HepG2 (cell line): ENCODE measurements at regions not wholly inside any gene's neighbourhood (a gene's known extent, or its start where the extent isn't known, plus 50 kb on each side); places are given as distances from the start of the nearest gene placed in this dataset.

ENCODE experiments used
- ATAC-seq: fragments of 200-7000 bp; cut with Tn5 transposase; 3 replicates; pipeline ENCODE4 v1.9.1; 2020; ENCODE audit warnings: mild to moderate bottlenecking, moderate library complexity
- BruUV-seq: library from RNA; stranded (reverse); fragments of 400-500 nt; replicated peaks from 2 replicates; lab custom pipeline; 2021; lab: Mats Ljungman, UMichigan
- CTCF ChIA-PET: fragments of 300-600 bp; formaldehyde crosslinking; extraction: SDS; loops from one replicate; lab custom pipeline; 2021; ENCODE audit warnings: low total read pairs, inconsistent platforms, low intra/inter-chr PET ratio; lab: Yijun Ruan, JAX
- POLR2A ChIA-PET: fragments of 350-600 bp; sonication (Branson Sonifier 250); formaldehyde crosslinking; loops from one replicate; lab custom pipeline; 2020; ENCODE audit warnings: antibody characterized with exemption, inconsistent platforms; lab: Yijun Ruan, JAX
- DNase-seq: peaks from one replicate; pipeline ENCODE4 v3.0.0-alpha.2; 2015; ENCODE audit warnings: low spot score
- FAIRE-seq: peaks from 3 replicates; lab custom pipeline; 2011; peaks lifted over from hg19 to GRCh38; lab: Jason Lieb, UNC
- H2AFZ ChIP-seq: one replicate; pipeline ENCODE4 v1.6.1; 2011; ENCODE audit warnings: low read length, inconsistent platforms
- H3K27ac ChIP-seq: fragments of 300-600 bp; 3 replicates; pipeline ENCODE4 v1.8.0; 2011; ENCODE audit warnings: mixed run types, mild to moderate bottlenecking, mixed read lengths, low read length, inconsistent platforms; ENCODE audit not compliant: insufficient read depth; ENCODE audit errors: extremely low read length
- H3K27me3 ChIP-seq, 2 experiments: fragments of 200-600 bp in 1 of 2; 2 replicates in 1 of 2; 3 replicates in 1 of 2; pipeline versions ENCODE4 v1.6.0 to v1.8.0; 2011; ENCODE audit warnings: low read length in 2 of 2, mild to moderate bottlenecking in 2 of 2, moderate library complexity in 2 of 2, inconsistent platforms in 1 of 2; ENCODE audit not compliant: insufficient read depth in 2 of 2, control insufficient read depth in 1 of 2
- H3K36me3 ChIP-seq, 2 experiments: fragments of 200-600 bp in 1 of 2; replicated peaks in 1 of 2; 2 replicates in 1 of 2; 3 replicates in 1 of 2; pipeline versions ENCODE4 v1.5.1 to v1.8.0; 2011; ENCODE audit warnings: low read length in 2 of 2, inconsistent platforms in 1 of 2; ENCODE audit not compliant: insufficient read depth in 2 of 2, control insufficient read depth in 1 of 2
- H3K4me1 ChIP-seq: 2 replicates; pipeline ENCODE4 v1.5.1; 2012; ENCODE audit warnings: low read length, inconsistent platforms; ENCODE audit not compliant: insufficient read depth
- H3K4me2 ChIP-seq: 2 replicates; pipeline ENCODE4 v1.6.0; 2011; ENCODE audit warnings: low read depth, low read length, inconsistent platforms
- H3K4me3 ChIP-seq, 3 experiments: fragments of 200-600 bp in 1 of 3; sonication (generic), shearing (Covaris generic) in 1 of 3; replicated peaks in 1 of 3; 2 replicates each; pipeline ENCODE4 v1.5.1; 2011 to 2016; ENCODE audit warnings: low read length in 3 of 3, inconsistent platforms in 2 of 3, low read depth in 2 of 3, mild to moderate bottlenecking in 2 of 3, control low read depth in 1 of 3, mixed read lengths in 1 of 3; ENCODE audit not compliant: insufficient read depth in 1 of 3
- H3K79me2 ChIP-seq: one replicate; pipeline ENCODE4 v1.6.1; 2011; ENCODE audit warnings: low read length, inconsistent platforms; ENCODE audit not compliant: insufficient read depth
- H3K9ac ChIP-seq: 2 replicates; pipeline ENCODE4 v1.6.0; 2011; ENCODE audit warnings: mild to moderate bottlenecking, low read depth, low read length, inconsistent platforms; ENCODE audit not compliant: insufficient read depth
- H3K9me3 ChIP-seq: 2 replicates; pipeline ENCODE4 v1.5.1; 2012; ENCODE audit warnings: mild to moderate bottlenecking, low read length
- H4K20me1 ChIP-seq: 2 replicates; pipeline ENCODE4 v1.6.0; 2011; ENCODE audit warnings: inconsistent platforms, mild to moderate bottlenecking, low read length, moderate library complexity; ENCODE audit not compliant: insufficient read depth
- ATF7 ChIP-seq, 2 experiments: fragments of 450-650 bp in 1 of 2; sonication (generic) in 1 of 2; formaldehyde crosslinking in 1 of 2; IDR thresholded peaks; 2 replicates each; pipeline versions ENCODE4 v1.4.0 to v1.6.1; 2016 to 2020; ENCODE audit warnings: antibody characterized with exemption in 1 of 2, mild to moderate bottlenecking in 1 of 2, missing genetic modification reagents in 1 of 2
- GABPA ChIP-seq, 2 experiments: IDR thresholded peaks; 2 replicates each; pipeline ENCODE4 v1.6.1; 2011 to 2016; ENCODE audit warnings: low read depth in 2 of 2, low read length in 1 of 2, missing biosample characterization in 1 of 2, missing genetic modification characterization in 1 of 2
- NFKBIZ ChIP-seq: IDR thresholded peaks from 2 replicates; pipeline ENCODE4 v1.6.1; 2018; ENCODE audit warnings: missing genetic modification reagents, missing compliant biosample characterization
- TBX3 ChIP-seq: fragments of 450-650 bp; IDR thresholded peaks from 2 replicates; pipeline ENCODE4 v1.6.1; 2017; ENCODE audit warnings: antibody characterized with exemption, mild to moderate bottlenecking, inconsistent platforms, borderline replicate concordance
- ZBTB42 ChIP-seq: sonication (generic); formaldehyde crosslinking; IDR thresholded peaks from 2 replicates; pipeline ENCODE4 v1.5.0; 2020; ENCODE audit warnings: mild to moderate bottlenecking, missing genetic modification reagents
- ZBTB46 ChIP-seq: sonication (generic); formaldehyde crosslinking; IDR thresholded peaks from 2 replicates; pipeline ENCODE4 v1.4.0; 2020; ENCODE audit warnings: mild to moderate bottlenecking, missing genetic modification reagents, borderline replicate concordance
- ZNF549 ChIP-seq: sonication (generic); formaldehyde crosslinking; IDR thresholded peaks from 2 replicates; pipeline ENCODE4 v1.5.0; 2020; ENCODE audit warnings: missing genetic modification reagents
- ZNF792 ChIP-seq: IDR thresholded peaks from 2 replicates; pipeline ENCODE4 v1.6.1; 2016
- WGBS: methylation state at CpG from one replicate; pipeline ENCODE4 v1.1.6; 2017; ENCODE audit warnings: low lambda C conversion rate; 5-methylcytosine and 5-hydroxymethylcytosine counted together
- in situ Hi-C: cut with HindIII; loops from 2 replicates; pipeline ENCODE4 v1.10.0; 2017; ENCODE audit warnings: low pct_unique_long_range_greater_than_20kb; ENCODE audit not compliant: extremely low pct_ligation_motif_present
- intact Hi-C: fragments of 100-400 bp; cut with micrococcal nuclease; formaldehyde crosslinking; loops from one replicate; pipeline ENCODE4 v1.10.0; 2022; ENCODE audit not compliant: unreplicated experiment
- TF ChIP-seq, protein P1 (sequence below): IDR thresholded peaks from 2 replicates; pipeline ENCODE4 v1.6.1; 2016; ENCODE audit warnings: low read depth, control low read depth
- TF ChIP-seq, protein P2 (sequence below): sonication (generic); formaldehyde crosslinking; IDR thresholded peaks from 2 replicates; pipeline ENCODE4 v1.8.0; 2023; ENCODE audit warnings: mild to moderate bottlenecking, missing genetic modification reagents

DNA sequence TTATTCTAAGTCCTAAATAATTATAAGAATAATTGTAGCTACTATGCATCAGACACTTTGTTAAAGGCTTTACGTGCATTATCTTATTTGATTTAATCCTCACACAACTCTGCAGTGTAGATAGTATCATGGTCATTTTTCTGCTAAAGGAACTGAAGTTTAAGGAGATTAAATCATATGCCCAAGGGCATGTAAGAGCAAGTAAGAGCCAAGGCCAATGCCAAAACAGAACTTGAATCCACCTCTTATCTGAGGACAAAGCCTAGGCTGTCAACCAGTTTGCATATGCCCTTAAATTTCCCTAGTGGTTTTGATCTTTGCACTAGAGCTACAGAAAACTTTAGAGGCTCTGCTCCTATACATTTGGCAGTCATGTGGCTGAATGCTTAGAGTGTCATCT is 65.6 kb upstream of the OR5AK2 start (continued):
- TF ChIP-seq, protein P1, sequence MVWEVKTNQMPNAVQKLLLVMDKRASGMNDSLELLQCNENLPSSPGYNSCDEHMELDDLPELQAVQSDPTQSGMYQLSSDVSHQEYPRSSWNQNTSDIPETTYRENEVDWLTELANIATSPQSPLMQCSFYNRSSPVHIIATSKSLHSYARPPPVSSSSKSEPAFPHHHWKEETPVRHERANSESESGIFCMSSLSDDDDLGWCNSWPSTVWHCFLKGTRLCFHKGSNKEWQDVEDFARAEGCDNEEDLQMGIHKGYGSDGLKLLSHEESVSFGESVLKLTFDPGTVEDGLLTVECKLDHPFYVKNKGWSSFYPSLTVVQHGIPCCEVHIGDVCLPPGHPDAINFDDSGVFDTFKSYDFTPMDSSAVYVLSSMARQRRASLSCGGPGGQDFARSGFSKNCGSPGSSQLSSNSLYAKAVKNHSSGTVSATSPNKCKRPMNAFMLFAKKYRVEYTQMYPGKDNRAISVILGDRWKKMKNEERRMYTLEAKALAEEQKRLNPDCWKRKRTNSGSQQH (CRISPR knock-in tag) = no peak
- TF ChIP-seq ZNF549 (CRISPR knock-in tag) (no peak), ZBTB46 (CRISPR knock-in tag) (no peak), NFKBIZ (no peak)
- TF ChIP-seq, protein P2, sequence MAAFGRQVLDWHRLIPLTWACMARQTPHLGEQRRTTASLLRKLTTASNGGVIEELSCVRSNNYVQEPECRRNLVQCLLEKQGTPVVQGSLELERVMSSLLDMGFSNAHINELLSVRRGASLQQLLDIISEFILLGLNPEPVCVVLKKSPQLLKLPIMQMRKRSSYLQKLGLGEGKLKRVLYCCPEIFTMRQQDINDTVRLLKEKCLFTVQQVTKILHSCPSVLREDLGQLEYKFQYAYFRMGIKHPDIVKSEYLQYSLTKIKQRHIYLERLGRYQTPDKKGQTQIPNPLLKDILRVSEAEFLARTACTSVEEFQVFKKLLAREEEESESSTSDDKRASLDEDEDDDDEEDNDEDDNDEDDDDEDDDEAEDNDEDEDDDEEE (CRISPR knock-in tag) = no peak

GRCh38 chr11:56922421-56922820 is 66.3 kb upstream of the OR5AK2 start:
- intact Hi-C loops (no loop called here), in situ Hi-C loops (no loop called here)
- H4K20me1 ChIP-seq = no peaks in the 10 kb centered on the region
- H3K27ac ChIP-seq = no peak overlapping the region
- no peaks in the 10 kb centered on the region for H3K4me1 ChIP-seq
- 0% methylated on average over 1 of the region's 1 CpG for WGBS
- ChIA-PET POLR2A (no interaction called here), CTCF (no interaction called here)
- no peak for TF ChIP-seq TBX3
- TF ChIP-seq GABPA (IDR thresholded peaks at IDR 0.05; ENCODE audit: low read depth, low read length) = no peak
- no peak for TF ChIP-seq GABPA (CRISPR knock-in tag; IDR thresholded peaks at IDR 0.05; ENCODE audit: low read depth)
- no peak for TF ChIP-seq ZBTB42 (CRISPR knock-in tag)
- no peak for TF ChIP-seq ZNF792 (CRISPR knock-in tag)
- peak; percentile 72 for TF ChIP-seq ATF7 (IDR thresholded peaks at IDR 0.05)
- TF ChIP-seq ATF7 (CRISPR knock-in tag; IDR thresholded peaks at IDR 0.05) = no peak
- no peak overlapping the region for H3K9ac ChIP-seq
- BruUV-seq = no TSS peak
- no peak for ATAC-seq
- H2AFZ ChIP-seq = no peak overlapping the region
- no peak overlapping the region for H3K4me2 ChIP-seq
- DNase-seq = no peak
- no peaks in the 10 kb centered on the region for H3K36me3 ChIP-seq
- no peak overlapping the region for H3K4me3 ChIP-seq
- no peaks in the 10 kb centered on the region for H3K9me3 ChIP-seq
- H3K79me2 ChIP-seq = no peaks in the 10 kb centered on the region
- FAIRE-seq = no peak
- H3K27me3 ChIP-seq = no peaks in the 10 kb centered on the region; a peak in 1 of 5 replicates
